H9 (cell line): ENCODE measurements at regions not wholly inside any gene's neighbourhood (a gene's known extent, or its start where the extent isn't known, plus 50 kb on each side); places are given as distances from the start of the nearest gene placed in this dataset.

Experiments used
- DNase-seq: peaks from one replicate; pipeline ENCODE4 v3.0.0-alpha.2; 2017
- H2AFZ ChIP-seq: one replicate; pipeline ENCODE4 v1.6.1; 2013; ENCODE audit warnings: mild to moderate bottlenecking, low read length, control low read depth, moderate library complexity
- H2AK5ac ChIP-seq: 2 replicates; pipeline ENCODE4 v1.6.1; 2013; ENCODE audit warnings: low read length, control low read depth, mixed read lengths; ENCODE audit not compliant: insufficient read length
- H2BK120ac ChIP-seq: one replicate; pipeline ENCODE4 v1.6.1; 2013; ENCODE audit warnings: low read depth, mild to moderate bottlenecking, low read length, control low read depth, inconsistent platforms; ENCODE audit not compliant: poor library complexity, severe bottlenecking
- H2BK12ac ChIP-seq: 2 replicates; pipeline ENCODE4 v1.6.1; 2013; ENCODE audit warnings: low read length, control low read depth, mixed read lengths, low read depth; ENCODE audit not compliant: insufficient read length
- H2BK15ac ChIP-seq: 2 replicates; pipeline ENCODE4 v1.6.1; 2013; ENCODE audit warnings: low read depth, low read length, control low read depth
- H2BK20ac ChIP-seq: one replicate; pipeline ENCODE4 v1.6.1; 2013; ENCODE audit warnings: low read depth, mild to moderate bottlenecking, low read length, control low read depth, inconsistent platforms; ENCODE audit not compliant: poor library complexity, severe bottlenecking
- H2BK5ac ChIP-seq: 2 replicates; pipeline ENCODE4 v1.6.1; 2013; ENCODE audit warnings: low read length, control low read depth, mixed read lengths; ENCODE audit not compliant: insufficient read length
- H3K14ac ChIP-seq: 2 replicates; pipeline ENCODE4 v1.6.1; 2013; ENCODE audit warnings: low read length, control low read depth; ENCODE audit not compliant: insufficient read depth
- H3K18ac ChIP-seq: 2 replicates; pipeline ENCODE4 v1.6.1; 2013; ENCODE audit warnings: low read depth, mild to moderate bottlenecking, mixed read lengths, low read length, control low read depth; ENCODE audit not compliant: insufficient read length
- H3K23ac ChIP-seq: 2 replicates; pipeline ENCODE4 v1.6.1; 2013; ENCODE audit warnings: low read length, control low read depth, mixed read lengths, low read depth; ENCODE audit not compliant: insufficient read length
- H3K23me2 ChIP-seq: 2 replicates; pipeline ENCODE4 v1.6.1; 2013; ENCODE audit warnings: low read depth, mild to moderate bottlenecking, mixed read lengths, low read length, control low read depth; ENCODE audit not compliant: insufficient read length, poor library complexity, severe bottlenecking
- H3K27ac ChIP-seq: 2 replicates; pipeline ENCODE4 v1.5.1; 2013; ENCODE audit warnings: low read length, control low read depth, mixed read lengths, low read depth; ENCODE audit not compliant: insufficient read length
- H3K27me3 ChIP-seq: 2 replicates; pipeline ENCODE4 v1.6.1; 2013; ENCODE audit warnings: low read length, control low read depth, inconsistent platforms; ENCODE audit not compliant: insufficient read depth
- H3K4ac ChIP-seq: 2 replicates; pipeline ENCODE4 v1.6.1; 2013; ENCODE audit warnings: low read depth, mild to moderate bottlenecking, control low read depth, inconsistent platforms, low read length, moderate library complexity
- H3K4me1 ChIP-seq: 2 replicates; pipeline ENCODE4 v1.6.1; 2013; ENCODE audit warnings: low read length, control low read depth, inconsistent platforms; ENCODE audit not compliant: insufficient read depth
- H3K4me2 ChIP-seq: 2 replicates; pipeline ENCODE4 v1.6.1; 2013; ENCODE audit warnings: low read length, control low read depth, mixed read lengths; ENCODE audit not compliant: insufficient read length, insufficient read depth
- H3K56ac ChIP-seq: 2 replicates; pipeline ENCODE4 v1.6.1; 2013; ENCODE audit warnings: low read depth, mild to moderate bottlenecking, mixed read lengths, low read length, control low read depth; ENCODE audit not compliant: insufficient read length
- H3K79me1 ChIP-seq: 2 replicates; pipeline ENCODE4 v1.6.1; 2013; ENCODE audit warnings: low read depth, mild to moderate bottlenecking, moderate library complexity, low read length, control low read depth, inconsistent platforms; ENCODE audit not compliant: insufficient read depth, poor library complexity, severe bottlenecking
- H3K79me2 ChIP-seq: 2 replicates; pipeline ENCODE4 v1.6.1; 2013; ENCODE audit warnings: low read length, control low read depth, inconsistent platforms; ENCODE audit not compliant: insufficient read depth
- H3K9ac ChIP-seq: 2 replicates; pipeline ENCODE4 v1.6.1; 2013; ENCODE audit warnings: low read length, control low read depth, mixed read lengths; ENCODE audit not compliant: insufficient read length; ENCODE audit errors: extremely low read depth
- H3K9me3 ChIP-seq: one replicate; pipeline ENCODE4 v1.6.1; 2013; ENCODE audit warnings: low read depth, low read length, inconsistent platforms; ENCODE audit not compliant: control insufficient read depth
- H3T11ph ChIP-seq: one replicate; pipeline ENCODE4 v1.6.1; 2013; ENCODE audit warnings: mild to moderate bottlenecking, low read length, control low read depth, inconsistent platforms
- H4K20me1 ChIP-seq: one replicate; pipeline ENCODE4 v1.6.1; 2013; ENCODE audit not compliant: control insufficient read depth, insufficient read length, insufficient read depth
- H4K5ac ChIP-seq: 2 replicates; pipeline ENCODE4 v1.6.1; 2013; ENCODE audit warnings: low read depth, mild to moderate bottlenecking, mixed read lengths, low read length, control low read depth; ENCODE audit not compliant: insufficient read length
- H4K8ac ChIP-seq: replicated peaks from 2 replicates; pipeline ENCODE4 v1.6.1; 2013; ENCODE audit warnings: low read length, control low read depth, mixed read lengths, low read depth; ENCODE audit not compliant: insufficient read length
- H4K91ac ChIP-seq: 2 replicates; pipeline ENCODE4 v1.6.1; 2013; ENCODE audit warnings: low read depth, mild to moderate bottlenecking, moderate library complexity, mixed read lengths, low read length, control low read depth; ENCODE audit not compliant: insufficient read length
- H3K27ac Mint-ChIP-seq, 3 experiments: 2 replicates in 2 of 3; 3 replicates in 1 of 3; pipeline ENCODE4 v1.8.0; 2020 to 2021; ENCODE audit warnings: mixed read lengths in 3 of 3, mild to moderate bottlenecking in 1 of 3, moderate library complexity in 1 of 3
- H3K27me3 Mint-ChIP-seq: 2 replicates; pipeline ENCODE4 v1.8.0; 2021; ENCODE audit warnings: low read depth, mild to moderate bottlenecking, moderate library complexity, mixed read lengths
- H3K36me3 Mint-ChIP-seq, 3 experiments: 2 replicates in 2 of 3; 3 replicates in 1 of 3; pipeline ENCODE4 v1.8.0; 2020 to 2021; ENCODE audit warnings: low read depth in 3 of 3, mixed read lengths in 3 of 3; ENCODE audit not compliant: insufficient read depth in 1 of 3
- H3K4me1 Mint-ChIP-seq, 2 experiments: 2 replicates each; pipeline ENCODE4 v1.8.0; 2020; ENCODE audit warnings: mixed read lengths in 2 of 2
- H3K4me3 Mint-ChIP-seq, 2 experiments: 2 replicates in 1 of 2; 3 replicates in 1 of 2; pipeline ENCODE4 v1.8.0; 2020 to 2021; ENCODE audit warnings: mild to moderate bottlenecking in 2 of 2, mixed read lengths in 2 of 2, moderate library complexity in 1 of 2
- H3K9me3 Mint-ChIP-seq, 2 experiments: 2 replicates in 1 of 2; 3 replicates in 1 of 2; pipeline ENCODE4 v1.8.0; 2020; ENCODE audit warnings: mild to moderate bottlenecking in 2 of 2, mixed read lengths in 2 of 2, moderate library complexity in 1 of 2
- WGBS: extraction: QIAGEN DNeasy Blood & Tissue Kit; methylation state at CpG from one replicate; pipeline ENCODE4 v1.1.7; 2013; ENCODE audit warnings: missing lambda C conversion rate, low lambda C conversion rate, mixed read lengths; ENCODE audit not compliant: insufficient read length; ENCODE audit errors: extremely low coverage; 5-methylcytosine and 5-hydroxymethylcytosine counted together
- TF ChIP-seq, protein P1 (sequence below): fragments of 200-600 bp; sonication (generic); conservative IDR thresholded peaks from 3 replicates; pipeline ENCODE4 v1.8.0; 2021; ENCODE audit warnings: antibody characterized with exemption, mild to moderate bottlenecking

DNA sequence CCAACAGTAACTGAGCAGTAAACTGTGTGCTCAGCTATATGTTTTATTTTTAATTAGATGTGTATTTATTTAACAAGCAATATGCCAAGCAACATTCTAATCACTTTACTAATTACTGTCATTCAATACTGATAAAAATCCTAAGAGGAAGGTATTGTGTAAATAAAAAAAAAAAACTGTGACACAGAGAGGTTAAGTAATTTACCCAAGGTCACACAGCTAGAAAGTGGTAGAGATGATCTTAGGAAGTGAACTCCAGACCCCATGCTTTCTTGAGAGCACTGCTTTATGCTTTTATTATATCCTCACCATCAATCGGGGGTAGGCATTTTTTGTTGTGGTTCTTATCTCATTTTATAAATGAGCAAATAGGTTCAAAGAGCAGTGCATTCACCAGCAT is 417.1 kb downstream of the RAB28 start:
- Histone ChIP-seq H2BK15ac (no peak overlapping the region), H3K27me3 (no peaks in the 10 kb centered on the region), H4K5ac (no peak overlapping the region), H3K4me1 (no peaks in the 10 kb centered on the region), H2BK20ac (no peak overlapping the region), H3K23ac (no peak overlapping the region), H3K9ac (no peak overlapping the region), H2BK5ac (no peak overlapping the region), H3T11ph (no peak overlapping the region), H3K18ac (no peak overlapping the region), H4K91ac (no peak overlapping the region), H2BK12ac (no peak overlapping the region), H3K14ac (no peak overlapping the region), H4K20me1 (no peaks in the 10 kb centered on the region), H3K56ac (no peak overlapping the region), H3K79me2 (no peaks in the 10 kb centered on the region), H3K79me1 (no peaks in the 10 kb centered on the region), H3K27ac (no peak overlapping the region), H2BK120ac (no peak overlapping the region), H3K23me2 (no peaks in the 10 kb centered on the region), H3K4me2 (no peak overlapping the region), H2AK5ac (no peak overlapping the region), H4K8ac (no peak overlapping the region), H3K4ac (no peak overlapping the region), H2AFZ (no peak overlapping the region), H3K9me3 (no peaks in the 10 kb centered on the region)
- no peak overlapping the region for H3K4me3 Mint-ChIP-seq
- H3K9me3 Mint-ChIP-seq = no peaks in the 10 kb centered on the region; a peak in 1 of 5 replicates
- TF ChIP-seq, protein P1, sequence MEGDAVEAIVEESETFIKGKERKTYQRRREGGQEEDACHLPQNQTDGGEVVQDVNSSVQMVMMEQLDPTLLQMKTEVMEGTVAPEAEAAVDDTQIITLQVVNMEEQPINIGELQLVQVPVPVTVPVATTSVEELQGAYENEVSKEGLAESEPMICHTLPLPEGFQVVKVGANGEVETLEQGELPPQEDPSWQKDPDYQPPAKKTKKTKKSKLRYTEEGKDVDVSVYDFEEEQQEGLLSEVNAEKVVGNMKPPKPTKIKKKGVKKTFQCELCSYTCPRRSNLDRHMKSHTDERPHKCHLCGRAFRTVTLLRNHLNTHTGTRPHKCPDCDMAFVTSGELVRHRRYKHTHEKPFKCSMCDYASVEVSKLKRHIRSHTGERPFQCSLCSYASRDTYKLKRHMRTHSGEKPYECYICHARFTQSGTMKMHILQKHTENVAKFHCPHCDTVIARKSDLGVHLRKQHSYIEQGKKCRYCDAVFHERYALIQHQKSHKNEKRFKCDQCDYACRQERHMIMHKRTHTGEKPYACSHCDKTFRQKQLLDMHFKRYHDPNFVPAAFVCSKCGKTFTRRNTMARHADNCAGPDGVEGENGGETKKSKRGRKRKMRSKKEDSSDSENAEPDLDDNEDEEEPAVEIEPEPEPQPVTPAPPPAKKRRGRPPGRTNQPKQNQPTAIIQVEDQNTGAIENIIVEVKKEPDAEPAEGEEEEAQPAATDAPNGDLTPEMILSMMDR = no peak
- WGBS = no CpG with 5 or more reads among the region's 1 CpG
- H3K36me3 Mint-ChIP-seq = no peaks in the 10 kb centered on the region
- peaks cover 13 to 20% of the 10 kb centered on the region in 2 experiments for H3K4me1 Mint-ChIP-seq
- no peak for DNase-seq
- no peak overlapping the region for H3K27ac Mint-ChIP-seq
- H3K27me3 Mint-ChIP-seq = no peaks in the 10 kb centered on the region
